ENCODE measurements at regions not wholly inside any gene's neighbourhood (a gene's known extent, or its start where the extent isn't known, plus 50 kb on each side); places are given as distances from the start of the nearest gene placed in this dataset.

- ChIA-PET POLR2A (no interaction called here), CTCF (no interaction called here)
- TF ChIP-seq CTCF (IDR thresholded peaks at IDR 0.05; ENCODE audit: control extremely low read depth, extremely low read depth, low read depth, missing control alignments): no peak
- DNase-seq (ENCODE audit: extremely low spot score): no peak
Observed at GRCh38 chr5:2131826-2132496, 249.2 kb upstream of the IRX4 start.

GRCh38 chr5:2131196-2131595, 248.5 kb upstream of the IRX4 start:
- DNase-seq (ENCODE audit: extremely low spot score): no peak
- ChIA-PET POLR2A (no interaction called here), CTCF (no interaction called here)
- TF ChIP-seq CTCF (IDR thresholded peaks at IDR 0.05; ENCODE audit: control extremely low read depth, extremely low read depth, low read depth, missing control alignments): no peak

- CTCF ChIA-PET: no interaction called here
- POLR2A ChIA-PET: no interaction called here
- TF ChIP-seq CTCF (IDR thresholded peaks at IDR 0.05; ENCODE audit: control extremely low read depth, extremely low read depth, low read depth, missing control alignments): no peak
- no peak for DNase-seq (ENCODE audit: extremely low spot score)
Observed at GRCh38 chr5:2130361-2130760, 247.6 kb upstream of the IRX4 start.

- ChIA-PET CTCF (no interaction called here), POLR2A (no interaction called here)
- no peak for TF ChIP-seq CTCF (IDR thresholded peaks at IDR 0.05; ENCODE audit: control extremely low read depth, extremely low read depth, low read depth, missing control alignments)
- DNase-seq (ENCODE audit: extremely low spot score): no peak
Observed at GRCh38 chr5:2129568-2130272, 247.0 kb upstream of the IRX4 start.

GRCh38 chr5:2128686-2129355, 246.1 kb upstream of the IRX4 start:
- no peak for TF ChIP-seq CTCF (IDR thresholded peaks at IDR 0.05; ENCODE audit: control extremely low read depth, extremely low read depth, low read depth, missing control alignments)
- CTCF ChIA-PET: no interaction called here

GRCh38 chr5:2126512-2126911, 243.8 kb upstream of the IRX4 start:
- POLR2A ChIA-PET: no interaction called here
- no peak for DNase-seq (ENCODE audit: extremely low spot score)
- CTCF ChIA-PET: no interaction called here
- TF ChIP-seq CTCF (IDR thresholded peaks at IDR 0.05; ENCODE audit: control extremely low read depth, extremely low read depth, low read depth, missing control alignments): no peak

More at GRCh38 chr5:2128686-2129355, 246.1 kb upstream of the IRX4 start:
- POLR2A ChIA-PET: no interaction called here
- DNase-seq (ENCODE audit: extremely low spot score): no peak
